K562 (cell line): ENCODE measurements at regions not wholly inside any gene's neighbourhood (a gene's known extent, or its start where the extent isn't known, plus 50 kb on each side); places are given as distances from the start of the nearest gene placed in this dataset.

Experiments
- ATAC-seq: fragments of 200-7000 bp; cut with Tn5 transposase; 3 replicates; pipeline ENCODE4 v1.9.1; 2020; ENCODE audit warnings: moderate library complexity
- BruUV-seq: library from RNA; stranded (reverse); fragments of 400-500 nt; replicated peaks from 2 replicates; lab custom pipeline; 2021; lab: Mats Ljungman, UMichigan
- CTCF ChIA-PET: fragments of 300-600 bp; formaldehyde crosslinking; extraction: SDS; loops from one replicate; lab custom pipeline; 2021; ENCODE audit warnings: low intra/inter-chr PET ratio; lab: Yijun Ruan, JAX
- POLR2A ChIA-PET: fragments of 300-600, 350-650 bp; sonication (Branson Sonifier 250); formaldehyde crosslinking; extraction: SDS; loops from one replicate; lab custom pipeline; 2021; ENCODE audit warnings: antibody characterized with exemption, inconsistent platforms; lab: Yijun Ruan, JAX
- DNase-seq, 4 experiments: peaks; one replicate each; pipeline versions ENCODE4 v3.0.0 to v3.0.0-alpha.2; 2011 to 2018; ENCODE audit warnings: low spot score in 3 of 4, mixed read lengths in 3 of 4; ENCODE audit errors: extremely low read depth in 1 of 4
- FAIRE-seq: peaks from 2 replicates; lab custom pipeline; 2011; peaks lifted over from hg19 to GRCh38; lab: Jason Lieb, UNC
- H2AFZ ChIP-seq: 2 replicates; pipeline ENCODE4 v1.6.0; 2011; ENCODE audit warnings: low read depth, low read length, control low read depth, inconsistent platforms
- H3K27ac ChIP-seq: fragments of 200-600 bp; 3 replicates; pipeline ENCODE4 v1.8.0; 2011; ENCODE audit warnings: low read depth, mild to moderate bottlenecking, control low read depth, inconsistent platforms, low read length, moderate library complexity, mixed read lengths; ENCODE audit errors: extremely low read depth
- H3K27me3 ChIP-seq, 2 experiments: fragments of 300-600 bp in 1 of 2; 2 replicates in 1 of 2; 3 replicates in 1 of 2; pipeline versions ENCODE4 v1.6.0 to v1.8.0; 2011; ENCODE audit warnings: inconsistent platforms in 2 of 2, low read length in 2 of 2, mild to moderate bottlenecking in 1 of 2, mixed read lengths in 1 of 2, moderate library complexity in 1 of 2; ENCODE audit not compliant: control insufficient read depth in 2 of 2, insufficient read depth in 2 of 2
- H3K36me3 ChIP-seq: fragments of 300-600 bp; 3 replicates; pipeline ENCODE4 v1.8.0; 2011; ENCODE audit warnings: mild to moderate bottlenecking, low read length, inconsistent platforms; ENCODE audit not compliant: control insufficient read depth, insufficient read depth
- H3K4me1 ChIP-seq, 2 experiments: fragments of 200-600 bp in 1 of 2; replicated peaks in 1 of 2; 2 replicates in 1 of 2; 3 replicates in 1 of 2; pipeline versions ENCODE4 v1.5.1 to v1.8.0; 2011; ENCODE audit warnings: inconsistent platforms in 2 of 2, low read length in 2 of 2, mild to moderate bottlenecking in 1 of 2, mixed read lengths in 1 of 2, moderate library complexity in 1 of 2; ENCODE audit not compliant: control insufficient read depth in 2 of 2, insufficient read depth in 2 of 2
- H3K4me2 ChIP-seq: 2 replicates; pipeline ENCODE4 v1.6.1; 2011; ENCODE audit warnings: low read length, control low read depth, inconsistent platforms, mixed read lengths; ENCODE audit not compliant: insufficient read depth
- H3K4me3 ChIP-seq: fragments of 200-600 bp; sonication (generic), shearing (Covaris generic); 2 replicates; pipeline ENCODE4 v1.5.1; 2016; ENCODE audit warnings: control low read depth, inconsistent platforms
- H3K79me2 ChIP-seq: fragments of 200-600 bp; 3 replicates; pipeline ENCODE4 v1.8.0; 2011; ENCODE audit warnings: low read length, inconsistent platforms; ENCODE audit not compliant: control insufficient read depth, insufficient read depth
- H3K9ac ChIP-seq, 2 experiments: 2 replicates each; pipeline versions ENCODE4 v1.6.0 to v1.6.1; 2011; ENCODE audit warnings: low read depth in 2 of 2, low read length in 2 of 2, control low read depth in 1 of 2, inconsistent platforms in 1 of 2, mild to moderate bottlenecking in 1 of 2, mixed read lengths in 1 of 2; ENCODE audit not compliant: insufficient read depth in 1 of 2
- H3K9me1 ChIP-seq: one replicate; pipeline ENCODE4 v1.6.0; 2011; ENCODE audit warnings: inconsistent platforms, mild to moderate bottlenecking, low read length, moderate library complexity; ENCODE audit not compliant: control insufficient read depth, insufficient read depth
- H3K9me3 ChIP-seq: replicated peaks from 2 replicates; pipeline ENCODE4 v1.5.1; 2011; ENCODE audit warnings: low read depth, low read length, inconsistent platforms; ENCODE audit not compliant: control insufficient read depth, insufficient read depth
- H4K20me1 ChIP-seq: replicated peaks from 2 replicates; pipeline ENCODE4 v1.6.1; 2011; ENCODE audit warnings: low read length, inconsistent platforms, mixed read lengths; ENCODE audit not compliant: control insufficient read depth, insufficient read depth
- YY1 ChIP-seq, 3 experiments: IDR thresholded peaks; 2 replicates each; pipeline ENCODE4 v1.6.1; 2011; ENCODE audit warnings: low read length in 2 of 3, mild to moderate bottlenecking in 2 of 3, moderate library complexity in 2 of 3, borderline replicate concordance in 1 of 3, control low read depth in 1 of 3, low read depth in 1 of 3; ENCODE audit not compliant: insufficient read depth in 3 of 3, insufficient replicate concordance in 2 of 3, control insufficient read depth in 1 of 3, insufficient read length in 1 of 3; ENCODE audit errors: extremely low read depth in 1 of 3
- ZNF124 ChIP-seq: sonication (generic); formaldehyde crosslinking; IDR thresholded peaks from 2 replicates; pipeline ENCODE4 v1.8.1; 2022; ENCODE audit warnings: missing genetic modification reagents
- WGBS: fragments of 100-300 bp; shearing (Covaris generic); methylation state at CpG from one replicate; pipeline ENCODE4 v1.1.6; 2016; ENCODE audit warnings: low coverage, mixed read lengths; ENCODE audit not compliant: insufficient coverage; ENCODE audit errors: missing lambda C conversion rate; 5-methylcytosine and 5-hydroxymethylcytosine counted together
- in situ Hi-C: fragments of 300-500 bp; cut with MboI; formaldehyde crosslinking; loops from 4 replicates; pipeline ENCODE4 v1.15.0; 2018; ENCODE audit warnings: inconsistent platforms, mixed read lengths
- intact Hi-C: fragments of 100-400 bp; cut with micrococcal nuclease; formaldehyde crosslinking; loops from 2 replicates; pipeline ENCODE4 v1.14.2; 2022
- TF ChIP-seq, protein P1 (sequence below): fragments of 450-650 bp; formaldehyde crosslinking; IDR thresholded peaks from 2 replicates; pipeline ENCODE4 v1.4.0; 2020; ENCODE audit warnings: mild to moderate bottlenecking, mixed read lengths

DNA sequence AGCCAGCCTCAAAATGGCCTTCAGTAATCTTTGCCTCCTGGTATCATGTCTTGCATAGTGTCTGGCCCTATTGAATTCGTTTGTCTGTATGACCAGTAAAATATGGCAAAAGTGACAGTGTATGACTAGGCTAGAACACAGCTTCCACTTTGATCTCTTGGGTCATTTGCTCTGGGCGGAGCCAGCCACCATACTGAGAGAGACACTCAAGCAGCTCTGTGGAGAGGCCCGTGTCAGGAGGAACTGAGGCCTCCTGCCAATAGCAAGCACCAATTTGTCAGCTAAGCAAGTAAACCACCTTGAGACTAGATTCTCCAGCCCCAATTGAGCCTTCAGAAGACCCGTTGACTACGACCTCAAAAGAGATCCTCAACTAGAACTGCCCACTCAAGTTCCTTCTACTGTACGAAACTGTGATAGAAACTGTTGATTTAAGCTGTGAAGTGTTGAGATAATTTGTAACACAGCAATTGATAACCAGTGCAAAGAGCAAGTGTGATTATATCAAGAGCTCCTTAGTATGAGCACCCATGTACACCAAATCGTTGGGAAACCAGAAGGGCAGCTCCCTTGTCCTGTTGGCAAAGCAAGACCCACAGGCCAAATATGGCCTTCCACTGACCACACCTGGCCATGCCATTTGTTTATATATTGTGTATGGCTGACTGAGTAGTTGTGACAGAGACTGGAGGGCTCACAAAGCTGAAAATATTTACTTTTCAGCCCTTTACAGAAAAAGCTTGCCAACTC, 52.7 kb upstream of the SERBP1 start:
- H3K27me3 ChIP-seq, result no peaks in the 10 kb centered on the region
- no peak overlapping the region for H3K4me3 ChIP-seq
- TF ChIP-seq, protein P1, sequence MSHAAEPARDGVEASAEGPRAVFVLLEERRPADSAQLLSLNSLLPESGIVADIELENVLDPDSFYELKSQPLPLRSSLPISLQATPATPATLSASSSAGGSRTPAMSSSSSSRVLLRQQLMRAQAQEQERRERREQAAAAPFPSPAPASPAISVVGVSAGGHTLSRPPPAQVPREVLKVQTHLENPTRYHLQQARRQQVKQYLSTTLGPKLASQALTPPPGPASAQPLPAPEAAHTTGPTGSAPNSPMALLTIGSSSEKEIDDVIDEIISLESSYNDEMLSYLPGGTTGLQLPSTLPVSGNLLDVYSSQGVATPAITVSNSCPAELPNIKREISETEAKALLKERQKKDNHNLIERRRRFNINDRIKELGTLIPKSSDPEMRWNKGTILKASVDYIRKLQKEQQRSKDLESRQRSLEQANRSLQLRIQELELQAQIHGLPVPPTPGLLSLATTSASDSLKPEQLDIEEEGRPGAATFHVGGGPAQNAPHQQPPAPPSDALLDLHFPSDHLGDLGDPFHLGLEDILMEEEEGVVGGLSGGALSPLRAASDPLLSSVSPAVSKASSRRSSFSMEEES (CRISPR knock-in tag), result no peak
- no peak for TF ChIP-seq ZNF124 (CRISPR knock-in tag)
- TF ChIP-seq YY1 (IDR thresholded peaks at IDR 0.05; ENCODE audit: borderline replicate concordance in 1 of 3, control insufficient read depth in 1 of 3, extremely low read depth in 1 of 3, insufficient read depth in 3 of 3, insufficient read length in 1 of 3, insufficient replicate concordance in 2 of 3, low read depth in 1 of 3, low read length in 2 of 3), result peak in 1 of 3 experiments; percentile 63
- TF ChIP-seq, all 486 proteins: peak for 1
- Histone ChIP-seq H3K27ac (no peak overlapping the region; the same call in 2 of the 3 replicates), H3K4me1 (peaks cover 21 to 30% of the 10 kb centered on the region in 2 experiments), H3K9me3 (0 out of 2 replicates have a peak, but pooled peaks cover 2% of the 10 kb centered on the region), H3K4me2 (peak overlapping the region; percentile 13; the same call in 1 of the 2 replicates), H3K9ac (no peak overlapping the region), H3K9me1 (no peaks in the 10 kb centered on the region), H3K79me2 (no peaks in the 10 kb centered on the region), H2AFZ (peak overlapping the region; percentile 89), H3K36me3 (no peaks in the 10 kb centered on the region), H4K20me1 (no peaks in the 10 kb centered on the region)
- 38% methylated on average over 7 of the region's 7 CpGs for WGBS
- CTCF ChIA-PET, result no interaction called here
- DNase-seq, result peak in 1 of 4 experiments; percentile 47
- POLR2A ChIA-PET, result interaction anchor here (0.6 to 1.8 kb wide), 4 partner anchors 17 to 53 kb away, joined by 3 to 4 read pairs (median 4); partner anchors contain the start of gene SERBP1
- BruUV-seq, result no TSS peak
- peak; percentile 43 for ATAC-seq
- in situ Hi-C loops (loop anchor here (25.0 kb wide), 1 partner anchor 496 kb away; no protein-coding TSS in a partner anchor), intact Hi-C loops (no loop called here)
- FAIRE-seq, result no peak
